SHP77 (cell line): ENCODE measurements at regions not wholly inside any gene's neighbourhood (a gene's known extent, or its start where the extent isn't known, plus 50 kb on each side); places are given as distances from the start of the nearest gene placed in this dataset.

ENCODE experiments used
- DNase-seq, 2 experiments: peaks; one replicate each; lab custom pipeline; 2025; lab: John Stamatoyannopoulos, UW

DNA sequence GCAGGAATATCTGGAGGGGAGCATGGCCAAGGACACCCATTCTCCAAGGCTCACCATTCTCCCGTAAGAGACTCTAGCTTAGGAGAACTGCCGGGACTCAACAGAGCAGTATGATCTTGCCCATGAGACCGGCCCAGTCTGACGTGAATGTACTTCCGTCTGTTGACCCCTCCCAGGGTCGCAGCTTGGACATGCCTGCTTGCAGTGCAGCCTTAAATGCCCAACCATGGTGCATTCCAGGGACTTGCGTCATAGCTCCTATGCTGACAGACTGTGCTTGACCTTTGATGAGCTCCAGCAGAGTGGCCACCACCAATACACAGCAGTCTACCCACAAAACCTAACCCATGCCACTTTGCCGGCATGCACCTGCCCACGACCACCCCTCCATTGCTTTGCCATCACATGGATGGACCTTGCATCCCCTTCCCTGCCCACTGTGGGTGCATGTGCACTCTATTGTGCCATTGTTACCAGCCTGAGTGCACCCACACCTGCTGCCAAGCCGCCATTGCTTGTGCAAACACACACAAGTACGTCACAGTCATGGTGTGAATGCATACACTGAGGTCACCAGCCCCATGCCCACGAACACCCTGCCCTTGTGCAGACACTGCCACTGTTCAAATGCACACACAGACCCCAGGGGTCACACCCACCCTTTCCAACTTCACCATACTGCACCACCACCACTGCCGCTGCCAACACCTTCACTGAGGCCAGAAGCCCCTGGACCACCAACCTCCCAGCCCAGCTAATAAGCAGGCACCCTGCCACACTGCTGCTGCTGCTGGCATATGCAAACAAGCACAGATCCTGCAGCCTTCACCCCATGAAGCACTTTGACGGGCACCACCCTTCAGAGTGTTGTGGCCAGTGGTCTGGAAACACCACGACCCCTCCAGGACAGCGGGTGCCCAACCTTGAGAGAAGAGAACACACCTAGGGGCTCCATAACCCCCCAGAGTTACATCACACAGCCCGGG lies 1141.3 kb downstream of the BRINP3 start:
- DNase-seq, result no peak

GRCh38 chr1:189349607-189350006 lies 1128.1 kb downstream of the BRINP3 start:
- DNase-seq, result peak in 1 of 2 experiments; percentile 15

- no peak for DNase-seq
Observed at GRCh38 chr1:189350983-189351616, 1126.6 kb downstream of the BRINP3 start.

DNA sequence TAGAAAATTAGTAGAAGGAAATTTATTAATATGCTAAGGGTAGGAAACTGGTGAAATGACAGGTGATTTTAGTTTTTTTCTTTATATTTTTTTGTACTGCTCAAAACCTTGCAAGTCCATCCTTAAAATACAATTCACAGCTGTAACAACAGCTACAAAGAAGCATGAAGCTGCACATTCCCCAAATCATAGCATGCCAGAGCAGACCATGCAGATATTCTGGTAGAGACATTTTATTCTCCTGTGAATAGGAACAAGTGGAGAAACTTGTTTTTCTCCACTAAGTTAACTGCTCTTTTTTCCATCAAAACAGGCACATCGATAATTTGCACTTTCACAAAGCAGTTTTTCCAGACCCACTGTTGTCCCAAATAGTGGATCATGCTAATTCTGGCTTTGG lies 1125.7 kb downstream of the BRINP3 start:
- no peak for DNase-seq

DNA sequence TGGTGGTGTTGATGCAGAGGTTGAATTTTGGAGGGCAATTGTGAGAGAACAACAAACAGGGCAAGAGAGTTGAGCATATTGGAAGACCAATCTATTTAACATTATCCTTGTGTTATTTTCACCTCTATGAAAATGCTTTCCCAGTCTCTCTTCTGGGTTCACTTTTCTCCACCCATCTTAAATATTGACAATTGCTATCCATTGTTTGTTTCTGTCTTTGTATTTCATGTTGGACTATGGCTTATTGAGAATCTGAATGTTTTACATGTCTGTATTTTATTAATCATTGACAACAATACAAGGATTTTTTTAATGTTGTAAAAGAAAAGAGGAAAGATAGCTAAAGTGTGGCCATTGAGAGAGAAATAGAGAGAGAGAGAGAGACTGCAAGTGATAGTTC lies 1121.5 kb downstream of the BRINP3 start:
- DNase-seq, result no peak

GRCh38 chr1:189357317-189357716 lies 1120.3 kb downstream of the BRINP3 start:
- DNase-seq, result no peak

- no peak for DNase-seq
Observed at GRCh38 chr1:189369612-189370011, 1108.1 kb downstream of the BRINP3 start.

- DNase-seq, result no peak
Observed at GRCh38 chr1:189374816-189375215, 1102.8 kb downstream of the BRINP3 start.

GRCh38 chr1:189405419-189405818 lies 1072.2 kb downstream of the BRINP3 start:
- no peak for DNase-seq

DNA sequence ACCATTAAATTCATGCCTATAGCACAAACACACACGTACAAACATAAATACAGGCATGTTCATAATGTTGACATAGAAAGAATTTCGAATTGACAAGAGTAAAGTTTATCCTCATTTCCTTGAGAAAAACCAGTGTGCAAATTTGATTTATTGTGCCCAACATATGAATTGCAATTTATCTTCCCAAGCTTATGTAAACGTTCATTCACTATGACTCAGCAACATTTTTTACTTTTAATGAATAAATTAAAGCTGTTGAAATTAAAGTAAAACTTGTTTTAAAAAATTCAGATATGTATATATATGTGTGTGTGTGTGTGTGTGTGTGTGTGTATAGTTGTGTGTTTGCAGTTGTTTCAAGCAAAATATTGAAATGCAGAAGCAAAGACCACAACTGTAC lies 1067.9 kb downstream of the BRINP3 start:
- DNase-seq, result no peak

DNA sequence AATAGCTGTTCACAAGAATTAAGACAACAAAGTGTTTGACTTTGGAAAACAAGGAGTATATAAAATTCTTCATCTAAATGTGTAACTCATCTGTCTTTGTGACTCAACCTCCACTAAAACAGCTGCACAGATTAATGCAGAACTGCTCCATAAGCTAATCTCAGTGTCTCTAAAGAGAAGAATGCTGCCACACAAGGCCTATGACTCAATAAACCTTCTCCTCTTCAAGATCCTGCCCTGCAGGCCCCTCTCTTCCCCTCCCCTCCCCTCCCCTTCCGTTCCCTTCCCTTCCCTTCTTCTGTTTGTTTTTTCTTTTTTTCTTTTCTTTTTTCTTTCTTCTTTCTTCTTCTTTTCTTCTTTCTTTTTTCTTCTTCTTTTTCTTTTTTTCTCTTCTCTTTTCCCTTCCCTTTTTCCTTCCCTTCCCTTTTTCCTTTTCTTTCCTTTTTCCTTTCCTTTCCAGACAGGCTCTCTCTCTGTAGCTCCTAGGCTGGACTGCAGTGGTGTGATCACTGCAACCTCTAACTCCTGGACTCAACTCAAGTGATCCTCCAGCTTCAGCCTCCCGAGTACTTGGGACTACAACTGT lies 1052.8 kb downstream of the BRINP3 start:
- no peak for DNase-seq

DNA sequence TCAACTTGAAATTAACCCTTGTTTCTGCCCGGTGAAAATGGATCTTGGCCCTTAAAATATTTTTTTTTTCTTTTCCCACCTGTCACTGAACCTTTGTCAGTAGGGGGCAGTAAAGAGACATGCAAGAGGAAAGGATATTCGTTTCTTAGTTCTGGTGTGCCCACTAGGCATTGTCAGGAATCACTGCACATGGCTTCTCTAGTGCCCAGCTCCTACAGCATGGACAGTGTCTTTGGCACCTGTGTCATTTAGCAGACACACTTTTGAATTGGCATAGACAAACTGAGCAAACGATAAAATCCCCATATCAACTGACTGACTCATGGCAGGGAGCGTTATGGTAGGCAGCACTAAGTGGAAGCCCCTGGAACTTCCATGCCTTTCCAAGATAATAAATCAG lies 1048.1 kb downstream of the BRINP3 start:
- peak; percentile 14 to 32 for DNase-seq

GRCh38 chr1:189431447-189431846 lies 1046.2 kb downstream of the BRINP3 start:
- DNase-seq, result no peak

- DNase-seq, result no peak
Observed at GRCh38 chr1:189432753-189433152, 1044.9 kb downstream of the BRINP3 start.

DNA sequence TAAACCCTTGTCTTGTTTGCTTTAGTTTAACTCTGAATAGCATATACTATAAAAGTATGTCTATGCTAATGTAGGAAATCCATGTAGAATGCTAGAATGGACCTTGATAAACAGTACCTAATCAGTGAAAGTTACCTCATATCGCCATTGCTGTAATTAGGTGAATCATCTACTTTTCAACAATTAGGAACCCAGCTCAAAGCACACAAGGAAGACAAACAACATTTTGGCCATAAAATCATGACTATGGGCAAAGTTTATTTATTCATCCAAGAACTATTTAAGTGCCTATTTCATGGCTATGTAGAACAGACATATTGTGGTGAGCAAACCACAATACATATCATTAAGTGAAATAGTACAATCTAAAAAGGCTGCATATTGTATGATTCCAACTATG lies 1043.2 kb downstream of the BRINP3 start:
- DNase-seq, result no peak

DNA sequence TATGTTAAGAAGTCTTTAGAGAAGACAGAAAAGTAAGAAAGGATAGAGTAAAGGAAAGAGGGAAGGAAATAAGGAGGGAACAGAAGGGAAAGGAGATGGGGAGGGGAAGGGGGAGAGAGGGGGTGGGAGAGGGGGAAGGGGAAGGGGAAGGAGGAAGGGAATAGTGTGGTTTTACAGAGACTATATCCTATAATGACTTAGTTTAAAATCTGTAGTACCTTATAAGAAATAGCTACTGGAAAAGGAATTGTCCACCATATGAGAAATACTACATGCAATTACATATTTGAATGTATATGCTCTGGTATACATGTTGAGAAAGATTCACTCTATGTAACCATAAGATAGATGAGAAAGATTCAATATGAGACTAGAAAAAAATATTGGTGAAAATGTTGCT lies 1042.3 kb downstream of the BRINP3 start:
- DNase-seq, result no peak

DNA sequence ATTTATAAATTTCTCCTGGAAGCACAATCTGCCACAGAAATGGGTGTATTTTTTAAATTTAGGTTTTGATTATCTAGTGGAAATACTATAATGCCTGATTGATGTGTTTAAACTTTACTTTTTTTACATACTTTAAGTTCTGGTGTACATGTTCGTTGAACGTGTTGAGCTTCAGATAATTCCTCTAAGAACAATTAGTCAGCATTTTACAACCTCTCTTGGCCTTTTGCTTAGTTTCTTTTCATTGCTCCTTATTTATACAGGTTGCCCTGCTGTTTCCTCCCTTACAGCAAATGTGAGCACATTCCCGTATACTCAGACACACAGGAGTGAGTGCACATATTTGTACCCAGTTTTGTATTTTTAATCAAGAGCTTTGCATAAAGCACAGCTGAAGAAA lies 1038.9 kb downstream of the BRINP3 start:
- DNase-seq, result no peak

DNA sequence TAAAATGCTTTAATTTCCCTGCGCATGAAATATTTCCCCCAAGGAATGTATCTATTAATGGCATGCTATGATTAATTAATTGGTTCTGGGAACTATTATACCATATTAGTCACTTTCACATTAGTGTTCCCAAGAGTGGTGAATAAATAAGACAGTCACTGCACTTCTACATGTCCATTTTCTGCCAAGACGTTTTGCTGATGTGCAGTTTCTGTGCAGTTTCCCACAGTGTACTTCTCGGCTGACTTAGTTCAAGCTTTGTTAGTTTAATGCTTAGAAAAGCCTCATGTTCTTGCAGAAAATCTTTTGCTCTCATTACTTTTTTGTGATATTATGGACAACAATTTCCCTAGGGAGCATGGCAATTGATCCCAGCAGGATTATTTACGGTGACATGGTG lies 1014.5 kb downstream of the BRINP3 start:
- no peak for DNase-seq

- DNase-seq, result no peak
Observed at GRCh38 chr1:189496768-189497167, 980.9 kb downstream of the BRINP3 start.

GRCh38 chr1:189499736-189500135 lies 977.9 kb downstream of the BRINP3 start:
- DNase-seq, result no peak

DNA sequence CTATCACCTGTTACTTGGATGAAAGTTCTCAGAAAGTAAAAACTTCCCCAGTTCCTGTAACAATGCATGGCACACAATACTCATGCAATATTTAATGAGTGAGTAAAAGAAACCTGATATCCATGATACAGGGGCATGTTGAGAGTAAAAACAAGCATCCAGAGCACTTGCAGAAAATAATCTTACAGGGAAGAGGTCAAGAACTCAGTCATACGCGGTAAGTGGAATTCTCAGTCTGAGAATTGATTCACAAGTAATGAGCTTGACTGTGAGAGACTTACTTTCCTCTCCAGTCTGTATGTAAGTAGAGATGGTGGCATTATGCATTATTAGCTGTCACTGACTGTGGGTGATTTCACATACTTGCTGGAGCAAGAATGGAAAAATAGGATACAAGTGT lies 976.9 kb downstream of the BRINP3 start:
- no peak for DNase-seq

GRCh38 chr1:189510827-189511226 lies 966.8 kb downstream of the BRINP3 start:
- DNase-seq, result no peak

DNA sequence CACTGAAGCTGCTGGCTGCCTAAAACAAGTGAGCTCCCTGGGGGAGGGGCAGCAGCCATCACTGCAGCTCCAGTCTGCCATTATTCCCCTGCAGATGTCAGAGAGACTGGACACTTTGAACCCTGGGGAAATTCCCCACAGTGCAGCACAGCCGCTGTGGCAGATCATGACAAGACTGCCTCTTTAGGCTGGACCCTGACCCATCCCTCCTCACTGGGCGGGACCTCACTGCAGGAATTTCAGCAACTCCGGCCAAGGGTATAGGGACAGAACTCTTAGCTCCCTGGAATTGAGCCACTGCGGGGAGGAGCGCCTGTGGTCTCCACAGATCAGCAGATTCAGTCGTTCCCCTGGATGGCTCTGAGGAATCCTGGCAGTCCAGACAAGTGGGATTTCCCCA lies 964.6 kb downstream of the BRINP3 start:
- no peak for DNase-seq
